ELF-1 (cell line): ENCODE measurements at regions not wholly inside any gene's neighbourhood (a gene's known extent, or its start where the extent isn't known, plus 50 kb on each side); places are given as distances from the start of the nearest gene placed in this dataset.
A peak's percentile ranks its signal among the peaks of the same experiment; 100 is the strongest.
"Not testable (repeated sequence)": the region's sequence is repeated elsewhere in the genome, so short reads cannot be mapped to it uniquely, and the experiment has no call there.

Experiments used
- DNase-seq: peaks from one replicate; pipeline ENCODE4 v3.0.0-alpha.2; 2016; ENCODE audit warnings: low read depth, low spot score

DNA sequence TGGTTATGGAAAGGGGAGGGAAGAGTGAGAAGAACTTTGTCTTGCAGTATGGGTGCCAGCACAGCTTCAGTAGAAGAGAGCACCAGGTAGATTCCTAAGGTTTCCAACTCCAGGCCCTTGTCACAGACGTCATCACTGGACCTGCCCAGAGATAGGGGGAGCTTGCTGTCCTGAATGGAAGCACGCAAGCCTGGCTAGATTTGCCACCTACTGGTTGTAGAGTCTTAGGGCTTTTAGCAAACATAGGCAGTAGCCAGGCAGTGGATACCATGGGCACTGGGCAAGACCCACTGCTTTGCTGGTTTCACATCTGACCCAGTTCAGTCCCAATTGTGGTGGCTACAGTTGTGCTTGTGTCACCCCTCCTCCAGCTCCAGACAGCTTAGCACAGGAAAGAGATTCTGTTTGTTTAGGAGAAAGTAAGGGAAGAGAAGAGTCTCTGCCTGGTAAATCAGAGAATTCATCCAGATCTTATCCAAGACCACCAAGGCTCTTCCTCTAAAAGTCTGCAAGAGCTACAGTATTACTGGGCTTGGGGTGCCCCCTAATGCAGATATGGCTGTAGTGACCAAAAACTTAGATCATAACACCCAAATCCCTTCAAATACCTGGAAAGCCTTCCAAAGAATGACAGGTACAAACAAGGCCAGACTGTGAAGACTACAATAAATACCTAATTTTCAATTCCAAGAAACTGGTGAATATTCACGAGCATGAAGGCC lies 158.9 kb downstream of the HINT1 start:
- peak; percentile 21 for DNase-seq

DNA sequence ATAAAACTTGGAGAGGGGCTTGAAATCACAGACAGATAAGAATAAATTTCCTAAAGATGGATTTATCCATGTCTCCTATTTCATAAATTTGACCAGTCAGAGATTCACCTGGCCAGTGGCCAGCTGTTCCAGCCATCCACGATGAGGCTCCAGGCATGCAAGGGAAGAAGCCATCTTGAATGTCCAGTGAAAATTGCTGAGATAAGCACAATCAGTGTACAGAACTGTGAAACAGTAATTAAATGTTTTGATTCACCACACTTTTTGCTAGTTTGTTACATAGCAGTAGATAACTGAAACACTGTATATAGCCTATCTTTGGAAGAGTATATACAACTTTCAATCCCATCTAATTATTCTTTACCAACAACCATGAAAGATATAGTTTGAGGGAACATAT lies 163.5 kb downstream of the HINT1 start:
- DNase-seq = no peak

- DNase-seq = no peak
Observed at GRCh38 chr5:131000289-131000688, 164.8 kb downstream of the HINT1 start.

GRCh38 chr5:130996720-130997119 lies 168.3 kb downstream of the HINT1 start:
- not testable (repeated sequence) for DNase-seq

DNA sequence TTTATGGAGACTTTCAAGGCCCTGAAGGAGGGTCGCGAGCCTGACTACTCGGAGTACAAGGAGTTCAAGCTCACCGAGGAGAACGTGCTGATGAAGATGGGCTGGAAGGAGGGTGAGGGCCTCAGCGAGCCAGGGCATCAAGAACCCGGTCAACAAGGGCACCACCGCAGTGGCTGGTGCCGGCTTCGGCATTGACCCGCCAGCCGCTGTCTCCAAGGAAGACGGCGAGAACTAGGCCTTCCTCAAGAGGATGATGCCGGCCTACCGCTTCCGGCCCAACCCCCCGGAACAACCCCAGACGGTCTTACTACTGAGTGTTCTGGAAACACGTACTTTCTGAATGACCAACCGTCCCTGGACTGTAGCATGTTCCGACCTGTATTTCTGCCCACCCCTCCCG lies 169.2 kb downstream of the HINT1 start:
- no peak for DNase-seq

GRCh38 chr5:130995254-130995515 lies 169.9 kb downstream of the HINT1 start:
- DNase-seq = no peak

DNA sequence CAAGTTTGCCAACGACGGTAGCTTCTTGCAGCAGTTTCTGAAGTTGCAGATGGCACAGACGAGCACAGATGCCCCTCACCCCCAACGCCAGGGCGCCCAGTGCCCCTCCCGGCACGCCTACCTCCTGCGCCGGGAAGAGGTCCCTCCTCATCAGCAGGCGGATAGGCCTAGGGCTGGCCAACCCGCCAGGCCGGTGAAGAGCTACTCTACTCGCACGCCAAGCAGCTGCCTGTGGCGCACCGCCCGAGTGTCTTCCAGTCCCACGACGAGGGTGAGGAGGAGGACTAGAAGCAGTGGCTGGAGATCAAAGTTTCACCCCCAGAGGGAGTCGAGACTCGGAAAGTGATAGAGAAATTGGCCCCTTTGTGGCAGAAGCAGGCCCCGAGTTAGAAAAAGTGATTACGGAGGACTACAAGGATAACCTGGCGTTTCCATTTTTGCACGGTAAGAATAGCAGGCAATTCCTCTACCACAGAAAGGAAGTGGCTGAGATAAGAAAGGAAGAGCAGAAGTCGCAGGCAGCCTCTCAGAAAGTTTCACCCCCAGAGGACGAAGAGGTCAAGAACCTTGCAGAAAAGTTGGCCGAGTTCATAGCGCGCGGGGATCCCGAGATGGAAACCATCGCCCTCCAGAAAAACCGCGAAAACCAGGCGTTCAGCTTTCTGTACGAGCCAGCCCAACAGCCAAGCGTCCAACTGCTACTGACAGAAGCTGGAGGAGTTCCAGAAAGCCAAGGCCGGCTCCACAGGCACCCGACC lies 170.4 kb downstream of the HINT1 start:
- no peak for DNase-seq

DNA sequence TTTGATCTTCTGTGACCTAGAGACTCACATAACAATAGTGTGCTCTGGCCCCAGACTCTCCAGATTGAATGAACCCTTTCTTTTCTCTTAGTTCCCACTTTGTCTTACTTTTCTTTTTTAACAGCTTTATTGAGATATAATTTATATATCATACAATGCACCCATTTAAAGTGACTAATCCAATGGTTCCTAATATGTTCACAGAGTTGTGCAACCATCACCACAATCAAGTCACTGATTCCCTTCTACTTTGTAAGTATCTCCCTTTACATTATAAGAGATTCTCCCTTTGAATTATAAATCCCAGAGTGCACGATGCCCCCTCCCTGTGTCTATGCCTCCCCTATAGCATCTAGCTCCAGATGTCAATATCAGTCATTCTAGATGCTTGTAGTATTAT lies 172.4 kb downstream of the HINT1 start:
- no peak for DNase-seq

DNA sequence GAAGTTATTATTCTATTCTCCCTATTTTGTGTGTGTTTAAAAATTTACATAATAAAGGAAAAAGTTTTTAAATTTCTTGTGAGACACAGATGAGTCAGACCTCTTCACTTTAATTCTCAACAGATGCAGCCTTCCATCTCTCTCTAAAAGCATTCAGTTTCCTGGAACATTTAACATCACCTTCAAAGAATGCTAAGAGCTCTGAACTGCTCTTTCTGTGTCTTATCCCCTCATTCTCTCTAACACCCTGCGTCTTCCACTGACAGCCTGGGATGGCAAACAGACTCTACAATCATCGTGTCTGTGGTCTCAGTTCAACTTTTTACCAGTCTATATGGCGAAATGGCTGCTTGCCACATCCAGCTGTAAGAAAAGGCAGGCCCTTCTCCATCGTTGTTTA lies 173.0 kb downstream of the HINT1 start:
- DNase-seq = peak; percentile 14

DNA sequence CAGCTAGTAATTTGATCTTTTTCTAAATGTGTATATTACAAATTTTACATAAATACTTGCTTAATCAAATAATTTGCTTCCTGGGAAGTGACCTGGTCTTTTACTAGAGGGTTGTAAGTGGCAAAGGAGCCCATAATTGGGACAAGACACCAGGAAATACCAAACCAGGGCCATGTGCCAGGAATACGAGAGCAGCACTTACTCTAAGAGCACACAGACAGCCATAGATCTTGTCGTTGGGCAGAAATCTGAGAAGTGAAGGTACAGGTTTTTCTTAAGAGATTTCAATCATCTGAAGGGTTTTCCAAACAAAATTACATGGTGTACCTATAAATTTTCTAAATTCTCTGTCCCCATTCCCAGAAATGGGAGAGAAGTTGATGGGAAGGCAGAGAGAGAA lies 179.3 kb downstream of the HINT1 start:
- no peak for DNase-seq

DNA sequence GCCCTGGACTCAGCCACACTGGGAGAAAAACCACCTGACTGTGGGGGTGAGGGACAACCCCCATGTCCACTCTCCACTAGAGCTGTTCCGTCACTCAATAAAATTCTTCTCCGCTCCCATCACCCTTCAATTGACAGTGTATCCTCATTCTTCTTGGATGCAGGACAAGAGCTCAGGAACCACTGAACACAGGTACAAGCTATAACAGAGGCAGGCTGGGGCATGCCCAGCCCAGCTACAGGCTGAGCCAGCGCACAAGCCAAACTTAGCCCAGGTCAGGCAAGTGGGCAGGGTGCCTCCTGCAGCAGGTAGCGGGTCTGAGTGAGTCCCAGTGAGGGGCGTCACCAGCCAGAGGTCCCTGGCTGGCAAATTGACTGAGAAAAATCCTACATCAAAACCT lies 183.4 kb downstream of the HINT1 start:
- DNase-seq = no peak

DNA sequence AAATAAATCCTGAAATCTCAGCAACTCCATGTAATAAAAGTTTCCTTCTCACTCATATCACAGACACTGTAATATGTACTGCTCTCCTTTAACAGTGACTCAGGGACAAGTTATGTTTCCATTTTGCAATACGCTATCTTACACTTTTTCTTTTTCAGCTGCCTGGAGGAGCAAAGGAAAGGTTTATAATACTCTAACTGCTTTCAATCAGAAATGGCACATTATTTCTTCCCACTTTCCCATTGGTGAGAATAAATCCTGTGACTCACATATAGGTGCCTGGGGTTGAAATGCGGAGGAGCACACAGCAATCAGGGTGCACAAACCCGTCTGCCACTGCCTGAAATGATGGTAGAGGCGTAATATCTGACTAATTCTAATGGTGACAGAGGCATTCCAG lies 186.6 kb downstream of the HINT1 start:
- no peak for DNase-seq

DNA sequence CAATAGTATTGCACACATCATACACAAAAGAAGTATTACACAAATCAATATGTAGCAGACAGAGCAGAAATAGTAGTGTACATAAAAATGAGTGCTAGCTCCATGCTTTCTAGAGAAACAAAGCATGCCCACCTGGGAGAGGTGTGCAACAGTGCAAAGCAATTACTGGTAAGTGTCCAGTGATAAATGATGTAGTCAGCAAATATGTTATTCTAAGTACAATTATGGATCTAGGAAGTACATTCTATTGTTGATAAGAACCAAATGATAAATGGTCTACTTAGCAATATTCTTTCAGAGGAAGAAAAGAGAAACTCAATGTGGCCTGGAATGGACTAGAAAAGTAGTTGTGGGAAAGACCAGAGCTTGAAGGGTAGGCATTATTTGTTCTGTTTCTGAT lies 188.6 kb downstream of the HINT1 start:
- no peak for DNase-seq

DNA sequence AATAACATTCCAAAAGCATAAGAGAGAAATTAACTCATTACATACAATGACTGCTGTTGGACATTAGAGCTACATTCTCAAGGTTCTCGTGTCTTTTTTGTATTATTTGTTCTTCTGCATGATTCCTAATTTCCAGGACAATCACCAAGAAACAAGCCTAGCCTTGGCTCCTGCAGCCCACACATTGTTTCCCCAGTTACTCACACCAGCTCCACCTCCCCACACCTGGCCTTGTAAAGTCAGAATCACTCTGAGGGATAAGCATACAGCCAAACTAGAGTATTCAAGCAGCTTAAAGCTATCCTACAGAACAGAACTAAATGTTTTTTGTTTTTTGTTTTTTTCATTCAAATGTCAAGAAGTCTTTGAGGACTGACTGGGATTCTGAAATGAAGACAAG lies 189.2 kb downstream of the HINT1 start:
- DNase-seq = no peak

- DNase-seq = no peak
Observed at GRCh38 chr5:130975299-130975698, 189.8 kb downstream of the HINT1 start.

GRCh38 chr5:130974021-130974683 lies 190.9 kb downstream of the HINT1 start:
- no peak for DNase-seq

- DNase-seq = no peak
Observed at GRCh38 chr5:130966990-130967525, 198.0 kb downstream of the HINT1 start.

DNA sequence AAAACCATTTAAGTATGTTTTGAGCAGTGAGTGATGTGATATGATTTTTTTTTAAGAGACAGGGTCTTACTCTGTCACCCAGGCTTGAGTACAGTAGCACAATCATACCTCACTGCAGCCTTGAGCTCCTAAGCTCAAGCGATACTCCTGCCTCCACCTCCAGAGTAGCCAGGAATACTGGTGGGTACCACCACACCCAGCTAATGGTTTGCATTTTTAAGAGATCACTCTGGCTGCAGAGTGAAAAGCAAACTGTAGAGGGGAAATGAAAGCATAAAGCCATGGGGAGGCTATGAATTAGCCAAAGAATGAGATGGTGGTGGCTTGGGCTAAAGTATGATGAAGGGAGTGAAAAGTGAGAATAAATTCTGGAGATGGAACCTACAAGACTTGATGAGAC lies 199.1 kb downstream of the HINT1 start:
- no peak for DNase-seq

GRCh38 chr5:130965360-130965759 lies 199.7 kb downstream of the HINT1 start:
- DNase-seq = no peak

DNA sequence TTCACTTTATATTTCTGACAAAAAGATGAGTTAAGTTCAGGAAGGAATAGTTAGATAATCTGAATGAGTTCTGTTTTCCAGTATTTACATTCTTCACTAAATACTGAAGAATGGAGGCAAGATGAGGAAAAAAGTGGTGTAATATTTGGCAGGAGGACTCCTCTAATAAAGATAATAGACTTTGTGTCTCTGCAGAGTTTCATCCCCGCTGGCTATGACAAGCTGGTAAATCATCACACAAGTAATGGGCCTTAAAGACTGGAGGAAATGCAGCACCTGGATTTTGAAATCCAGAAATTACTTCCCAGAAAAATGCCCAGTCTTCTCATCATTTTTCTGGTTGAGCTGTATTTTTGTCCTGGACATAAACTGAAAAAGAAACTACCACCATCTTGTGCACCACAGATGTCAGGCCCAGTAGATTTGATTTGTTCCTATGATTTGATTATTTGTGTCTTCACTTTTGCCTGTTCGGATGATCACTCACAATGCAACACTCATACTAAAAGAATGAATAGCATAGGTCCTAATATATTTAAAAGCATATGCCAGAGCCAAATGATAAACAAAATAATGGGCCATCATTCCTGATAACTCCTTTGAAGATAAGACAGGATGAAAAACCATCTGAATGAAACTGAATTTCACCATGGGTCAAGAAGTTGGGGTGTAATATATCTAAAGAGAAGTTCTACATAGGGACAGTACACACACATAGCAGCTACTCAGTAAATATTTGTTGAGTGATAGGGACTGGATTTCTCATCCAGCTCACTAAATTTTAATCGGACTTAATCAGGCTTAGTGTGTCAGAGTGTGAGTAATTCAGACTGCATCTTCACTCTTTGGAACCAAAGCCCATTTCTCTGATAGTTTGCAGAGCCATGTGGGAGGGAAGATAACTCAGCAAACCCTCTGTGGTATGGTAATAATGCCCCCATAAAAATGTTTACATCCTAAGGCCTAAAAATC lies 200.5 kb downstream of the HINT1 start:
- DNase-seq = no peak

- no peak for DNase-seq
Observed at GRCh38 chr5:130963798-130964197, 201.3 kb downstream of the HINT1 start.

GRCh38 chr5:130957151-130957550 lies 207.9 kb downstream of the HINT1 start:
- DNase-seq = no peak
